ENCODE measurements at regions not wholly inside any gene's neighbourhood (a gene's known extent, or its start where the extent isn't known, plus 50 kb on each side); places are given as distances from the start of the nearest gene placed in this dataset.
A peak's percentile ranks its signal among the peaks of the same experiment; 100 is the strongest.
"Not testable (repeated sequence)": the region's sequence is repeated elsewhere in the genome, so short reads cannot be mapped to it uniquely, and the experiment has no call there.

- no peak for DNase-seq
Observed at GRCh38 chr6:128736780-128737179, 146.2 kb upstream of the LAMA2 start.

DNA sequence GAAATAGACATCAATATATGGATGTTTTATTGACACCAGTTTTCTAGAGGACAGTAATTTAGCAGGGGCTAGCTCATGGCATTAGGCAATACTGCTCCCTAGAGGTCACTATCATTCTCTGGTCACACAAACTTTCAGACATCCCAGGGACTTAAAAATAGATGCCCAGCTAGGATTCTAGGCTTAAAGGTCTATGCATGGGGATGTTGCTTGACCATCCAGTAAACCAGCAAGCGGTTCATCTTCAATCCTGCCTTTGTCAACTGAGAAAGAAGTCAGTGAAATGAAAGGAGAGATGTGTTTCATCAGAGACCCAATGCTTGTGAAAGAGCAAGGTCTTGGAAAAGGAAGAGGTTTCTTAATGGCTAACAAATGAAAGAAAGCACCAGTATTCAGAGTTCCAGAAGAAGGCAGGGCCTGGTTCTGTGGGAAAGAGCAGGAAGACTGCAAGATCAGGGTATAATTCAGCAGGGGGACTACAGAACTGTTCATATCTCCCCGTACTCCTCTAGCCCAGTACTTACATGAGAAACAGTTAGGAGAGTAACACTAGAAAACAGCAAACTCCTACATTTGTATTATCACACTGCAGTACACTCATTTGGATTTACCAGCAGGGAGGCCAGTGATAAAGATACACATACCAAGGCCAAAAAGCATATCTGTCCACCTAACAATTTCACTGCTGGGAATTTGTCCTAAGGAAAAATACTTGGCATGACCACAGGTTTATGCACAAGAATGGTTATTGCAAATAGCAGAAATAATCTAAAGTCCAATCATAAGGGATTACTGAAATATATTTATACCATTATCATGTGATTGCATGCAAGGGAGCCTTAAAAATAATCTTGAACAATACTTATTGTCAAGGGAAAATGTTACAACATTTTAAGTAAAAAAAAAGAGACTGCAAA is 151.4 kb upstream of the LAMA2 start:
- DNase-seq = peak in 1 of 3 donors; percentile 40

GRCh38 chr6:128727500-128727899 is 155.4 kb upstream of the LAMA2 start:
- DNase-seq = no peak

GRCh38 chr6:128725271-128726233 is 157.4 kb upstream of the LAMA2 start:
- peak in 2 of 3 donors; percentile 44 to 56 for DNase-seq

DNA sequence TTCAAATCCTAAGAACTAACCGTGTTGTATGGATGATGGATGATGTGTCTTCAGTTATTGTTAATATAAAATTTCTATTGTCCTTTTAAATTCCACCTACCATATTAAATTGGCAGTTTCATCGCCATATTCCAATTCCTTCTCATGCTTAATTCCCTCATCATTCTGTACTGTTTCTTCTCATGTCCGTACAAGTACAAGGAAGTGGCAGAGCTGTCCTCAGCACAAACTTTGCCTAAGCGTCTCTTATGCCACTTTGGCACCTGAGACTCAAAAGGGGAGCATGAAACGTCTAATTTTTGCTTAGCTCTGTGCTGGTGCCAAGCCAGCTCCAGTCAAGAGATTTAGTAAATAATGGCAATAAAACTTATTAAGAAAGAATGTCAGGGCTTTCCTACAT is 158.2 kb upstream of the LAMA2 start:
- no peak for DNase-seq

- no peak for DNase-seq
Observed at GRCh38 chr6:128723667-128724066, 159.3 kb upstream of the LAMA2 start.

DNA sequence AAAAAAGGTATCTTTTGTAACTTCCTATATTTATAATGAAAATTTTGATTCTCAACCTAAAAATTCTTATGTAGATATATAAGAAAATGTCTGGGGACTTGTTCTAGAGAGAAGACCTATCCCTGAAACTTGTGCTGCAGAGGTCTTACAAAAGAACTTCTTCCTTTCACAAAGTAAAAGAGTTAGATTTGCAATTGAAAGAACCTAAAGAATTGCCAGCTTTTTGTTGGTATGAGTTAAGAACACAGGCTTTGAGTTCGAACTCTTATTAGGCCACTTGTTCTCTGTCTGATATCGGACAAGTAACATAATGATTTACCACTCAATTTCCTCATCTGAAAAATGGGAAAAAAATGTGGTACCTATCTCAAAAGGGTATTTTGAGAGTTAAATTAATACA is 162.0 kb upstream of the LAMA2 start:
- no peak for DNase-seq

- no peak for DNase-seq
Observed at GRCh38 chr6:128719786-128720185, 163.2 kb upstream of the LAMA2 start.

- no peak for DNase-seq
Observed at GRCh38 chr6:128713461-128713860, 169.5 kb upstream of the LAMA2 start.

GRCh38 chr6:128712898-128713297 is 170.0 kb upstream of the LAMA2 start:
- no peak for DNase-seq

DNA sequence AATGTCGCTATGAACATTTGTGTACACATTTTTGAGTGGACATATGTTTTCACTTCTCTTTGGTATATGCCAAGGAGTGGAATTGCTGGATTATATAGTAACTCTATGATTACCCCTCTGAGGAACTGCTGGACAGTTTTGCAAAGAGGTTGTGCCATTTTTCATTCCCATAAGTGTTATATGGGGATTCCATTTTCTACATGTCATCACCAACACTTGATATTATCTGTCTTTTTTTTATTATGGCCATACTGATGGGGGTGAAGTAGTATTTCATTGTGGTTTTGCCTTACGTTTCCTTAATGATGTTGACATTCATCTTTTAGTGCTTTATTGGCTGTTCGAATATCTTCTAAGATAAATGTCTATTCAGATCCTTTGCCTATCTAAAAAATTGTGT is 171.8 kb upstream of the LAMA2 start:
- no peak for DNase-seq

DNA sequence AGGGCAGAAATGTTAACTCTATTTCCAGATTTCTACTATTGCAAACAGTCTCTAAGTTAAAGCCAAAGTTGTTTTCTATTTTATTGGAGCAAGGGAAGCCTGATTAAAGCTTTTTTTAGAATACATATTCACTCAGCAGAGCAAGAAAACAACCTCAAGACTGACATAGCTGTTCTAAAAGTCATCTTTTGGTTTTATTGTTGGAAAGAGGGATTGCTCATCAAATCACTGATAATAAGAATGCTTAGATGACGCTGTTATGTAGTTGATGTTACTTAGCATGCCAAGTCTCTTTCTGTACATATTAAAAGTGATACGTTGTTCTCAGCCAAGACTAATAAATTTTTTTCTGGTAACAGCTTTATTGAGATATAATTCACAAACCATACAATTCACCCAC is 172.6 kb upstream of the LAMA2 start:
- no peak for DNase-seq

- DNase-seq = no peak
Observed at GRCh38 chr6:128704601-128705000, 178.3 kb upstream of the LAMA2 start.

- DNase-seq = not testable (repeated sequence)
Observed at GRCh38 chr6:128703794-128704193, 179.1 kb upstream of the LAMA2 start.

- DNase-seq = peak in 1 of 3 donors; percentile 40
Observed at GRCh38 chr6:128696691-128697689, 176.6 kb upstream of the PTPRK start.

DNA sequence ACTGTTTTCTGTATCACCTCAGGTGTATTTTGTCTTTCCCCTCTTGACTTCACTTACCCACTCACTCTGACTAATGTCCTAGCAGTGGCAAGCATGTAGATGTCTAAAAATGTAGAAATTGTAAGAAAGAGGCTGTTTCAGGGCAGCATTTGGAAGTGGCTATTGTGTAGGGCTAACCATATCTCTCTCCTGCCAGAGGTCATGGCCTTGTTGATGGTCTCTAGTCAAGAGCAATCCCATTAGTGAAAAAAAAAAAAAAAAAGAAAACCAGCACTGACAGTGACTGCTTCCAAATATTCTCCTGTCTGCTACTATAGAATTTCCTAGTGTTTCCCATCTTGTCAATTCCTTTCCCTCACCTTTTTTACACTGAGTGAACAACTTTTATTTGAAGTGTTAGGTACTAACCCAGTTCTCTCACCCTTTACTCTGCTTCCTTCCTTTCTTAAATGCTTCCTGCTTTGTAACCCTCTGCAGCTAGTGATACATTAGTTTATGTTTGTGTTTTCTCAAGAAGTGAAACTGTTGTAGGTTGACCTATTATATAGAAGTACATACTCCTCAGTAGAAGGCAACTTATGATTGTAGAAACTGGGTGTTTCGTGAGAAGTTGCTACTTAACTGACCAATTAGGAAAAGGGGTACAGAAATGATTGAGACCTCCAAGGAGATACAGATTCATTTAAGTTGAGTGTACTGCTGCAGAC is 174.1 kb upstream of the PTPRK start:
- DNase-seq = no peak

- no peak for DNase-seq
Observed at GRCh38 chr6:128690063-128690462, 169.7 kb upstream of the PTPRK start.

DNA sequence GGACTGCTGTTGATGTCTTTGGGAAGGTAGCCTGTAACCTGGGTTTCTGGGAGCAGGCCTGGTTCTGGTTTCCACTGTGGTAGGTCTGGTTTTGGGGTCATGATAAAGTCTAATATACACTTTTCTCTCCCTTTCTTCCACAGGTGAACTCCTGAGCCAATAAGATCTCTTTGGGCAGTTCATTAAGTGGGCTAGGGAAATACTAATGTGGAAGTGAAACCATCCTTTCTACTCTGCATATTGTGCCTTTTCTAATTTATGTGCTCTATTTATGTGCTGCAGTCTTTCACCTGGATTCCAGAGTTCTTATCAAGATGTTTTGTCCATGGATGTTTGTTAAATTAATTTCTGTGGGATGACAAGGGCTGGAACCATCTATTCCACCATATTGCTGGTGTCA is 165.7 kb upstream of the PTPRK start:
- DNase-seq = no peak

- DNase-seq = no peak
Observed at GRCh38 chr6:128676456-128676855, 156.1 kb upstream of the PTPRK start.

GRCh38 chr6:128672023-128672422 is 151.6 kb upstream of the PTPRK start:
- no peak for DNase-seq
